ENCODE measurements at regions not wholly inside any gene's neighbourhood (a gene's known extent, or its start where the extent isn't known, plus 50 kb on each side); places are given as distances from the start of the nearest gene placed in this dataset.
A peak's percentile ranks its signal among the peaks of the same experiment; 100 is the strongest.

GRCh38 chr3:124381575-124382333, 348.5 kb upstream of the UMPS start:
- no peak for DNase-seq

GRCh38 chr3:124383051-124383450, 347.2 kb upstream of the UMPS start:
- no peak for DNase-seq

GRCh38 chr3:124383846-124384466, 346.3 kb upstream of the UMPS start:
- DNase-seq, result no peak

GRCh38 chr3:124384527-124384926, 345.7 kb upstream of the UMPS start:
- DNase-seq, result no peak

GRCh38 chr3:124385996-124386395, 344.3 kb upstream of the UMPS start:
- no peak for DNase-seq

GRCh38 chr3:124386996-124387595, 343.2 kb upstream of the UMPS start:
- DNase-seq, result no peak

GRCh38 chr3:124391774-124392173, 338.5 kb upstream of the UMPS start:
- no peak for DNase-seq

GRCh38 chr3:124393340-124393739, 336.9 kb upstream of the UMPS start:
- no peak for DNase-seq

GRCh38 chr3:124395162-124395561, 335.1 kb upstream of the UMPS start:
- no peak for DNase-seq

- DNase-seq, result no peak
Observed at GRCh38 chr3:124395584-124396338, 334.5 kb upstream of the UMPS start.

- DNase-seq, result no peak
Observed at GRCh38 chr3:124396339-124396950, 333.8 kb upstream of the UMPS start.

- DNase-seq, result no peak
Observed at GRCh38 chr3:124397088-124397487, 333.2 kb upstream of the UMPS start.

- no peak for DNase-seq
Observed at GRCh38 chr3:124398594-124398993, 331.7 kb upstream of the UMPS start.

- DNase-seq, result peak; percentile 89
Observed at GRCh38 chr3:124401843-124402242, 328.4 kb upstream of the UMPS start.

GRCh38 chr3:124402791-124403190, 327.5 kb upstream of the UMPS start:
- no peak for DNase-seq

GRCh38 chr3:124404621-124405020, 325.6 kb upstream of the UMPS start:
- DNase-seq, result no peak

- peak; percentile 17 for DNase-seq
Observed at GRCh38 chr3:124407260-124407659, 323.0 kb upstream of the UMPS start.

GRCh38 chr3:124409650-124410275, 320.5 kb upstream of the UMPS start:
- DNase-seq, result peak; percentile 92

- DNase-seq, result peak; percentile 30
Observed at GRCh38 chr3:124410471-124410870, 319.8 kb upstream of the UMPS start.

- DNase-seq, result no peak
Observed at GRCh38 chr3:124411728-124412127, 318.5 kb upstream of the UMPS start.

- DNase-seq, result no peak
Observed at GRCh38 chr3:124412644-124413043, 317.6 kb upstream of the UMPS start.

- no peak for DNase-seq
Observed at GRCh38 chr3:124413393-124413792, 316.9 kb upstream of the UMPS start.
